C1 segment of cervical spinal cord (tissue), 14 donors: ENCODE measurements at regions not wholly inside any gene's neighbourhood (a gene's known extent, or its start where the extent isn't known, plus 50 kb on each side); places are given as distances from the start of the nearest gene placed in this dataset.
"Not testable (repeated sequence)": the region's sequence is repeated elsewhere in the genome, so short reads cannot be mapped to it uniquely, and the experiment has no call there.

Experiments used
- DNase-seq, 14 donors: peaks; one replicate each; lab custom pipeline; 2025; lab: John Stamatoyannopoulos, UW

DNA sequence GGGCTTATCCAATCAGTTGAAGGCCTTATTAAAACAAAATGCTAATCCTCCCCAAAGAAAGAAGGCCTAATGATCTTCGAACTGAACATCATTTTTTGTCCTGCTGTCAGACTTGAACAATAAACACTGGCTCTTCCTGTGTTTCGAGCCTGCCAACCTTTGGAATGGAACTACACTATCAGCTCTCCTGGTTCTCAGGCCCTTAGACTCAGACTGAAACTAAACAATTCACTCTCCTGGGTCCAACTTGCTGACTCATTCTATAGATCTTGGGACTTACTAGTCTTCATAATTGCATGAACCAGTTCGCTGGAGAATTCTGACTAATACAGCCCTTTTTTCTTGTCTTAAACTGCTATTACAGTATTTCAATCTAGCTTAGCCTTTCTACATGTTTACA is 235.2 kb downstream of the LNPK start:
- DNase-seq: no peak

DNA sequence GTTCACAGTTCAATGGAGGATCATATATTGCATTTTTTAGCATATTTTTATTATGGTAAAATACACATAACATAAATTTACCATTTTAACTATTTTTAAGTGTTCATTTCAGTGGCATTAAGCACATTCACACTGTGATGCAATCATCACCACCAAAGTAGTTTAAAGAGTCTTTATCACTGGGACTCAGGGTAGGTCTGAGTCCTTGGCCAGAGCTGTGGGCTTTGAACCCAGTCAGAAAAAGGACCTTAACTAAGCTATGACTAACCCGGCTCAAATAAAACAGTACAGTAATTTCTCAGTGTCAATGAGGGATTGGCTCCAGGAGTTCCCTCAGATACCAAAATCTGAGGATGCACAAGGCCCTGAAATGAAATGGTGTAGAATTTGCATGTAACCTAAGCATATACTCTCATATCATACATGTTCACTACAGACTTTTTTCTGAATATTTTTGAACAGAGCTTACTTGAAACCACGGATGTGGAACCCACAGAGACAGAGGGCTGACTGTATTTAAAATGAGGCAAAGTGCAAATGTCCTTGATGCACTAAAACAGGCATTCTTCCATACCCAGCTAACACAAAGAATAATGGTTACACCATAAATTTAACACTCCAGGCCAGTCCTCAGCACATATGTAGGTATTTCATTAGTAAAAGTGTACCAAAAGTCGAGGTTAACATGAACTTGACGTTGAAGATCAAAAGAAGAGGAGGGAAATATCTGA is 246.2 kb downstream of the LNPK start:
- no peak for DNase-seq

GRCh38 chr2:175755169-175755568 is 246.9 kb downstream of the LNPK start:
- DNase-seq: no peak

- no peak for DNase-seq
Measured at GRCh38 chr2:175750195-175750594, 251.9 kb downstream of the LNPK start.

GRCh38 chr2:175745911-175746310 is 256.2 kb downstream of the LNPK start:
- DNase-seq: no peak

DNA sequence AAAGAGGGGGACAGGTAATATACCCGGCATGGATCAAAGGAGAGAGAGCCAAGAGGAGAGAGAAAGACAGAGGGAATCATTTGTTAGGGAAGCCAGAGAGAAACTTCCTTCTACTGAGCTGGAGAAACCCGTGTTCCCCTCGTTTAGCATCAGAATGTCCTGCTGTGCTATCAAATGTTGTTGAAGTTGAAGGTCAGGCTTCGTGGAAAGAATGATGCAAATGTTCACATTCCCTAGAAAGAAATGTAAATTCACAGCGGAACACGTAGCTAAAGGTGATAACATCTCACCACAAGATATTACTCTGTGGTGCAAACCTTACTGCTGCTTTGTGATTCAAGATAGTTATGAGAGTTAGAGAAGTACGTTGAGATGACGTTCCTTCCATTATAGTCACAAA is 258.1 kb downstream of the LNPK start:
- no peak for DNase-seq

DNA sequence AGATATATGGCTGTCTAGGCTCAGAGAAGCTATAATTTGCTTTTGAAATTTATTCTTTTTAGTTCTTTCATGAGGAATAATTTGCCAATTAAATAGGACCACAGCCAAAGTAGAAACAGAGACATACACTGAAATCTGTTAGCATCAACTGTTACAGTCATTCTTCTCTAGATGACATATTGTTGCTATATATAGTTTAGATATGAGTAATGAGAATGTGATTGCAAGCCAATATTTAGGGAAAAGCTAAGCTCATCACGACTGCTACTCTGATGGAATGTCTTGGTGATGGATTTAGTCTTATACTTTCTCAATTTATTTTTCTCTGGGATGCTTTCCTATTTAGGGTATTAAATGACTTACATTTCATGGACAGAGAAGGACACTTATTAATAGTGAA is 259.1 kb downstream of the LNPK start:
- no peak for DNase-seq

GRCh38 chr2:175742367-175742766 is 259.7 kb downstream of the LNPK start:
- no peak for DNase-seq

GRCh38 chr2:175741164-175741563 is 260.9 kb downstream of the LNPK start:
- DNase-seq: no peak

GRCh38 chr2:175737722-175738361 is 264.2 kb downstream of the LNPK start:
- DNase-seq: no peak

DNA sequence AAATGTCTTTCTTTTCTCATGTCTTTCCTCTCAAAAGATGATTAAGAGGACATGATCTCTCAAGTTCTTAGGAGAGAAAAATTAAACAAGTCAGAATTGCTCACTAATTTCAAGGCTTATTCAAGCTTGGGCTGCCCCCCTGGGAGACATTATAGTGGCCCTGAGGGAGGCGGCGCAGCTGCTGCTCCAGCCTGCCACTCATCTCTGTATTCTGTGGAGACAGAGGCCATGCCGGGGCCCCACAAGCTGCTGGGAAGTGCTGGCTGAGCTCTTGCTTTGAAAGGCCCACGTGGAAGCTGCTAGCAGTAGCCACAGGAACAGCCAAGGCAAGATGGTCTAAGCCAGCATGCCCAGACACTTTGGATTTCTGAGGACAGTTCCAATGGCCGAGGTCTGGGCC is 267.4 kb downstream of the LNPK start:
- peak in 1 of 14 donors; percentile 45 for DNase-seq

DNA sequence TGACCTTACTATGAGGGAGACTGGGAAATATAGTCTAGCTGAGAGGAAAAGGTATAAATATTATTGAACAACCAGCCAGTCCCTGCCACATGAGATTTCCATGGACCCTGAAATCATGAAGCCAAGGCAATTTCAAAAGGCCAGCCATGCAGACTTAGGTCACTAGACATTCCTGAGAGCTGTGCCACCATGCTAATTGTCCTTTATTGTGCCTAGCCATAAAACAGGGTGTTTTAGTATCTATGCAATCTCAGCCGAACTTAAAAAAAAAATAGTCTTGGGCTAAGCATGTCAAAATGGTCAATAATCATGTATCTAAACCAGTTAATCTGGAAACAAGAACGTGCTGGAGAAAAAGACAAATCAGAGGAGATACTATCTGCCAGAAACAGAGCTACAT is 269.5 kb downstream of the LNPK start:
- DNase-seq: no peak

DNA sequence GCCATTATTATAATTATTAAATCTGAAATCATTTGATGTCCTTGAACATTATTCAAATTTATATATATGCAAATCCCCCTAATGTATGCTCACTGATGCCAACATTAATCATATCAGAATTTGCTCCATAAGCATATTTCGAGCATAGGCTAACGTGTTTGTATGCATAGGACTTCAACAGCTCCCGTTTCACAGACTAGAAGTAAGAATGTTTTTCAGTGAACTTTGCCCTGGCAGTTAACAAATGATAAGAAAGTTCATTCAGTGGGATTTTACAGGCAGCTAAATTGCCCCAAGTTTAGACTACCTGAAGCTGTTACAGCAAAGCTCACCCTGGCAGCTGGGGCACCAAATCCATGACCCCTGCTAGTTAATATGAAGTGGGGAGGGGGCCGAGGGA is 272.0 kb downstream of the LNPK start:
- no peak for DNase-seq

DNA sequence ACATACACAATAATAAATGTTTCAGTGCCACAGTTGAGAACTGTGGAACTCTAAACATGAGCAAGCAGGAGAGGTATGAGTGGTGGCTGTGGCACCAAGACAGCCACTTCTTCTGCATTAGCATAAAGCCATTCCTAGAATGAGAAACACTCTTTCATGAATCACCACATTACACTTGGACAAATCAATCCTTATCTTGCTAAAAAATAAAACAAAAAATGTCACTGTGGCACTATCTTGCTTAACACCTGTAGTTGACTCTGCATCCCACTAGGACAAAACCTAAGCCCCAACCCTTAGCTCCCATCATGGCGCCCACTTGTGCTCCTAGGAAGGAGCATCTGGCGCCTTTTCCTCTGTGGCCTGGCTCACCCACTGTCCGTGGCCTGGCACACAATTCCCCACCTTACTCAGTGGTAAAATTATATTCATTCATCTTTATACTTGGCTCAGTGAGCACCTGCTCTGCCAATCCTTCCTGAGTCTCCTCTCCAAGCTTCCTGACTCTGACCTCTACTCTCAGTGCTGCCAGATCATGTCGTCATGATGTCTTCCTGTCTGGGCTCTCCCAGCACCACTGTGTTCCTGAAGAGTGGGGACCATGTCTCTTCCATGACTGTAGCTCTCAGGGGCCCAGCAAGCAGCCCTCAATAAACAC is 272.9 kb downstream of the LNPK start:
- no peak for DNase-seq

- no peak for DNase-seq
Measured at GRCh38 chr2:175728032-175728431, 274.0 kb downstream of the LNPK start.

- no peak for DNase-seq
Measured at GRCh38 chr2:175726223-175726622, 275.8 kb downstream of the LNPK start.

DNA sequence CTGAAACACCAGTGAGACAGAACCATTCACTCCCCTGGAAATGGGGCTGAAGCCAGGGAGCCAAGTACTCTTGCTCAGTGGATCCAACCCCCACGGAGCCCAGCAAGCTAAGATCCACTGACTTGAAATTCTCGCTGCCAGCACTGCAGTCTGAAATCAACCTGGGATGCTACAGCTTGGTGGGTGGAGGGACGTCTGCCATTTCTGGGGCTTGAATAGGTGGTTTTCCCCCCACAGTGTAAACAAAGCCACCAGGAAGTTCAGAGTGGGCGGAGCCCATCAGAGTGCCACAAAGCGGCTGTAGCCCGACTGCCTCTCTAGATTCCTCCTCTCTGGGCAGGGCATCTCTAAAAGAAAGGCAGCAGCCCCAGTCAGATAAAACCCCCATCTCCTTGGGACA is 292.8 kb downstream of the LNPK start:
- DNase-seq: no peak

DNA sequence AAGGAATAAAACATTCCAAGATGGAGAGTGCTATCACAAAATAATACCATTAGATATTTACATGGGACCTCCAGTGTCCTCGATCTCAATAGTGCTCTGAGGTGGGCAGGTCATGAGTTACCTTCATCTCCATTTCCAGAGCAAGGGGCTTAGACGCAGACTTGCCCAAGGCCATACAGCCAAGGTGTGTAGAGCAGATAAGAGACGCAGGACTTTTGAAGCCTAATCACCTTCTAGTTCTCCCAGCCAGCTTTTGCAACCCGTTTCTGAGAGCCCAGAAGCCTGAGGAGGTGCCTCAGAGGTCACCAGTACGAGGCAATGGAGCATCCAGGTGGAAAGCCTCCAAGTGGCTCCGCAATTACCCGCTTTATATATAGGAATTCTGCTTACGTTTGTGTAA is 294.7 kb downstream of the LNPK start:
- no peak for DNase-seq

- not testable (repeated sequence) for DNase-seq
Measured at GRCh38 chr2:175704568-175704967, 297.5 kb downstream of the LNPK start.

DNA sequence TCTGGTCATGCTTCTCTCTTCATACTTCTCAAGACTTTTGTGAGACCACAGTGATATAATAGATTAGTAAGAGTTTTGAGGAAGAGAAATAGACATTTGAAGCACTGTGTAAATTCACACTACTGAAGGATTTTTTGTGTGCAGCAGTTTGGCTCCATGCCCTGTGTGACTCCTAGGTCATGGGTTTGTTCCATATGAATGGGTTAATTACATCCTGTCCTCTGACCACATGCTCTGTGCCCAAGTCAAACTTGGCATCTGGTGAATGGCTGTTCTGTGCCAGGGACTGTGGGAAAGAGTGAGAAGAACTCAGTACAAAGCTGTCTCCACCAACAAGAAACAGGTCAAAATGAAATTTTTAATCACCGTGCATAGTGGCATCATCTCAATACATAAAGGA is 304.0 kb downstream of the LNPK start:
- DNase-seq: no peak

- DNase-seq: peak in 1 of 14 donors; percentile 11
Measured at GRCh38 chr2:175690113-175690837, 311.8 kb downstream of the LNPK start.

DNA sequence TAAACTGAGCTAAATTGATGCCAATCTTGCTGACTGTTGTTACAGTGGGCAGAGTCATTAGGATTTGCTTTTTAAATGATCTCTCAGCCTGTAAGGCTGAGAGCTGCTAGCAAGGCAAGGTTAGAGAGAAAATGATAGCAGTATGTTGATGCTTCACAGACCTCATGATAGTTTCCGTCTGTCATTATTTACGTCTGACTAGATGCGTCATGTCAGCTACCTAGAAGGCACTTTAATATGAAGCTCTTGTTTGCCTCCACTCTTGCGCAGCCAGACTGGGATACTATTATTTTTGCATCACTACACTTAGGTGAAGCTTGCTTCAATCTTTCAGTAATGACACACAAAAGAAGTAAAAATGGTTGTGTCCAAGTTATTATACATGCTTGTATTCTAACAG is 313.8 kb downstream of the LNPK start:
- DNase-seq: no peak
